ENCODE measurements at regions not wholly inside any gene's neighbourhood (a gene's known extent, or its start where the extent isn't known, plus 50 kb on each side); places are given as distances from the start of the nearest gene placed in this dataset.

- intact Hi-C loops (cut with micrococcal nuclease) (no loop called here), dilution Hi-C loops (cut with MboI; ENCODE audit: extremely low pct_ligation_motif_present, low sequenced_read_pairs) (no loop called here)
- H3K4me3 ChIP-seq (replicated peaks in 1 of 3; ENCODE audit: insufficient read depth in 1 of 3, low read depth in 1 of 3, low read length in 3 of 3), result no peak overlapping the region
- H3K27me3 ChIP-seq (ENCODE audit: control insufficient read depth in 2 of 2, insufficient read depth in 2 of 2, low read length in 2 of 2), result no peaks in the 10 kb centered on the region
- H3K36me3 ChIP-seq (ENCODE audit: control insufficient read depth in 2 of 2, extremely low read depth in 1 of 2, insufficient read depth in 2 of 2, low read length in 2 of 2), result no peaks in the 10 kb centered on the region
- ChIA-PET POLR2A (no interaction called here), CTCF (no interaction called here)
- no peaks in the 10 kb centered on the region for H4K20me1 ChIP-seq (replicated peaks; ENCODE audit: control insufficient read depth, extremely low read depth, insufficient read depth, low read length)
- H2AFZ ChIP-seq (ENCODE audit: low read depth, low read length), result no peak overlapping the region
- peaks cover 6% of the 10 kb centered on the region for H3K4me1 ChIP-seq (ENCODE audit: control insufficient read depth, extremely low read depth, insufficient read depth, low read length)
- no peak overlapping the region for H3K9ac ChIP-seq (replicated peaks; ENCODE audit: extremely low read depth, insufficient read depth, low read length)
- H3K27ac ChIP-seq (ENCODE audit: insufficient read depth, low read depth, low read length), result no peak overlapping the region
- DNase-seq (ENCODE audit: low read depth, low spot score) (no peak), FAIRE-seq (no peak)
- H3K4me2 ChIP-seq (ENCODE audit: insufficient read depth, low read length), result no peak overlapping the region
- H3K9me3 ChIP-seq (replicated peaks; ENCODE audit: control insufficient read depth, insufficient read depth, low read length), result no peaks in the 10 kb centered on the region
- H3K79me2 ChIP-seq (ENCODE audit: control insufficient read depth, insufficient read depth, low read length), result no peaks in the 10 kb centered on the region
- BruUV-seq (replicated peaks), result no TSS peak
- no peak for TF ChIP-seq MAX (IDR thresholded peaks at IDR 0.05; ENCODE audit: insufficient read depth, insufficient read length)
- no peak for TF ChIP-seq MYC (IDR thresholded peaks at IDR 0.05; ENCODE audit: low read depth, low read length)
- TF ChIP-seq POLR2A (IDR thresholded peaks at IDR 0.05; ENCODE audit: low read depth, low read length), result no peak
- no peak for TF ChIP-seq POLR2AphosphoS5 (IDR thresholded peaks at IDR 0.05; ENCODE audit: insufficient read depth, low read depth, low read length)
- TF ChIP-seq GATA2 (IDR thresholded peaks at IDR 0.05; ENCODE audit: insufficient read depth, insufficient read length, low read depth, low read length), result no peak
- TF ChIP-seq EZH2 (IDR thresholded peaks at IDR 0.05; ENCODE audit: borderline replicate concordance, low read depth, low read length, severe bottlenecking), result no peak
- TF ChIP-seq FOS (IDR thresholded peaks at IDR 0.05; ENCODE audit: borderline replicate concordance, insufficient read depth, low read length), result no peak
- TF ChIP-seq JUN (IDR thresholded peaks at IDR 0.05; ENCODE audit: borderline replicate concordance, insufficient read depth, insufficient read length, low read depth), result no peak
- no peak for TF ChIP-seq CTCF (IDR thresholded peaks at IDR 0.05; ENCODE audit: extremely low read depth in 1 of 2, insufficient read depth in 1 of 2, low read depth in 1 of 2, low read length in 2 of 2)
- H3K9me1 ChIP-seq (replicated peaks; ENCODE audit: control insufficient read depth, extremely low read depth, insufficient read depth, low read length), result no peaks in the 10 kb centered on the region
These were observed 293.8 kb downstream of the RFPL4B start for GRCh38 chr6:112640891-112641290.

Measured in endothelial cell of umbilical vein (primary cell).